ENCODE measurements at regions not wholly inside any gene's neighbourhood (a gene's known extent, or its start where the extent isn't known, plus 50 kb on each side); places are given as distances from the start of the nearest gene placed in this dataset.

- H3K9me3 ChIP-seq: no peaks in the 10 kb centered on the region
- no peaks in the 10 kb centered on the region for H3K36me3 ChIP-seq
- no peaks in the 10 kb centered on the region for H3K27me3 ChIP-seq
- no peak overlapping the region for H3K4me3 ChIP-seq
- intact Hi-C loops (cut with DNase I): no loop called here
- no peak for TF ChIP-seq POLR2AphosphoS5 (IDR thresholded peaks at IDR 0.05; ENCODE audit: insufficient read depth in 1 of 2, low read depth in 1 of 2)
- no peak for TF ChIP-seq POLR2A (IDR thresholded peaks at IDR 0.05)
- no peak for TF ChIP-seq CTCF (IDR thresholded peaks at IDR 0.05)
- DNase-seq (ENCODE audit: extremely low spot score in 2 of 2): no peak
- H3K27ac ChIP-seq: no peak overlapping the region
- H3K4me1 ChIP-seq: no peaks in the 10 kb centered on the region
These were observed 285.5 kb upstream of the SLC24A2 start for GRCh38 chr9:20074291-20074690.

- TF ChIP-seq POLR2AphosphoS5 (IDR thresholded peaks at IDR 0.05; ENCODE audit: insufficient read depth in 1 of 2, low read depth in 1 of 2) (no peak), POLR2A (IDR thresholded peaks at IDR 0.05) (no peak)
- H3K9me3 ChIP-seq: no peaks in the 10 kb centered on the region
- no peak overlapping the region for H3K4me3 ChIP-seq
- no peaks in the 10 kb centered on the region for H3K27me3 ChIP-seq
- no peaks in the 10 kb centered on the region for H3K4me1 ChIP-seq
- intact Hi-C loops (cut with DNase I): no loop called here
- H3K36me3 ChIP-seq: no peaks in the 10 kb centered on the region
- no peak overlapping the region for H3K27ac ChIP-seq
- DNase-seq (ENCODE audit: extremely low spot score in 2 of 2): no peak
These were observed 281.5 kb upstream of the SLC24A2 start for GRCh38 chr9:20070336-20070735.

GRCh38 chr9:20065796-20066700 lies 277.2 kb upstream of the SLC24A2 start:
- Histone ChIP-seq H3K27ac (no peak overlapping the region), H3K27me3 (no peaks in the 10 kb centered on the region), H3K4me3 (no peak overlapping the region), H3K9me3 (no peaks in the 10 kb centered on the region), H3K4me1 (no peaks in the 10 kb centered on the region), H3K36me3 (no peaks in the 10 kb centered on the region)
- TF ChIP-seq POLR2A (IDR thresholded peaks at IDR 0.05) (no peak), POLR2AphosphoS5 (IDR thresholded peaks at IDR 0.05; ENCODE audit: insufficient read depth in 1 of 2, low read depth in 1 of 2) (no peak), CTCF (IDR thresholded peaks at IDR 0.05) (no peak)
- intact Hi-C loops (cut with DNase I): no loop called here
- no peak for DNase-seq (ENCODE audit: extremely low spot score in 2 of 2)

- no peak overlapping the region for H3K4me3 ChIP-seq
- H3K9me3 ChIP-seq: no peaks in the 10 kb centered on the region
- TF ChIP-seq CTCF (IDR thresholded peaks at IDR 0.05) (no peak), POLR2A (IDR thresholded peaks at IDR 0.05) (no peak), POLR2AphosphoS5 (IDR thresholded peaks at IDR 0.05; ENCODE audit: insufficient read depth in 1 of 2, low read depth in 1 of 2) (no peak)
- H3K36me3 ChIP-seq: no peaks in the 10 kb centered on the region
- intact Hi-C loops (cut with DNase I): no loop called here
- no peaks in the 10 kb centered on the region for H3K4me1 ChIP-seq
- H3K27me3 ChIP-seq: no peaks in the 10 kb centered on the region
- DNase-seq (ENCODE audit: extremely low spot score in 2 of 2): no peak
- H3K27ac ChIP-seq: no peak overlapping the region
These were observed 276.2 kb upstream of the SLC24A2 start for GRCh38 chr9:20065046-20065445.

GRCh38 chr9:20054734-20055133 lies 265.9 kb upstream of the SLC24A2 start:
- no peaks in the 10 kb centered on the region for H3K27me3 ChIP-seq
- no peaks in the 10 kb centered on the region for H3K36me3 ChIP-seq
- H3K4me1 ChIP-seq: no peaks in the 10 kb centered on the region
- TF ChIP-seq POLR2A (IDR thresholded peaks at IDR 0.05): no peak
- TF ChIP-seq CTCF (IDR thresholded peaks at IDR 0.05): no peak
- no peak for TF ChIP-seq POLR2AphosphoS5 (IDR thresholded peaks at IDR 0.05; ENCODE audit: insufficient read depth in 1 of 2, low read depth in 1 of 2)
- no peak overlapping the region for H3K27ac ChIP-seq
- no peaks in the 10 kb centered on the region for H3K9me3 ChIP-seq
- DNase-seq (ENCODE audit: extremely low spot score in 2 of 2): no peak
- H3K4me3 ChIP-seq: no peak overlapping the region
- intact Hi-C loops (cut with DNase I): no loop called here
